Keratinocyte (primary cell): ENCODE measurements at regions not wholly inside any gene's neighbourhood (a gene's known extent, or its start where the extent isn't known, plus 50 kb on each side); places are given as distances from the start of the nearest gene placed in this dataset.

ENCODE experiments used
- DNase-seq: peaks from one replicate; pipeline ENCODE4 v3.0.0-alpha.2; 2011; ENCODE audit warnings: low read depth, missing footprints, low spot score
- FAIRE-seq: peaks from 2 replicates; lab custom pipeline; 2011; peaks lifted over from hg19 to GRCh38; lab: Jason Lieb, UNC
- H2AFZ ChIP-seq: 2 replicates; pipeline ENCODE4 v1.6.0; 2012; ENCODE audit warnings: low read length, control low read depth, inconsistent platforms; ENCODE audit not compliant: control insufficient read depth
- H3K27ac ChIP-seq: 2 replicates; pipeline ENCODE4 v1.5.1; 2011; ENCODE audit warnings: low read length; ENCODE audit not compliant: control insufficient read depth, insufficient read depth
- H3K27me3 ChIP-seq: 3 replicates; pipeline ENCODE4 v1.6.0; 2011; ENCODE audit warnings: low read length; ENCODE audit not compliant: control insufficient read depth, insufficient read depth; ENCODE audit errors: extremely low read depth
- H3K36me3 ChIP-seq, 2 experiments: 2 replicates in 1 of 2; 3 replicates in 1 of 2; pipeline ENCODE4 v1.5.1; 2011; ENCODE audit warnings: low read length in 2 of 2, mild to moderate bottlenecking in 1 of 2; ENCODE audit not compliant: control insufficient read depth in 2 of 2, insufficient read depth in 2 of 2; ENCODE audit errors: extremely low read depth in 1 of 2
- H3K4me1 ChIP-seq: 3 replicates; pipeline ENCODE4 v1.5.1; 2011; ENCODE audit warnings: low read length; ENCODE audit not compliant: control insufficient read depth, insufficient read depth; ENCODE audit errors: extremely low read depth
- H3K4me2 ChIP-seq: 3 replicates; pipeline ENCODE4 v1.6.0; 2011; ENCODE audit warnings: low read depth, low read length; ENCODE audit not compliant: control insufficient read depth, insufficient read depth; ENCODE audit errors: extremely low read depth
- H3K4me3 ChIP-seq, 3 experiments: fragments of 200-600 bp in 1 of 3; sonication (generic) in 1 of 3; 2 replicates in 2 of 3; 3 replicates in 1 of 3; pipeline ENCODE4 v1.5.1; 2011 to 2016; ENCODE audit warnings: low read length in 3 of 3, mild to moderate bottlenecking in 3 of 3, control low read depth in 2 of 3, inconsistent platforms in 1 of 3, low read depth in 1 of 3, mixed read lengths in 1 of 3, mixed run types in 1 of 3, moderate library complexity in 1 of 3; ENCODE audit not compliant: control insufficient read depth in 2 of 3, insufficient read depth in 2 of 3; ENCODE audit errors: extremely low read depth in 1 of 3
- H3K79me2 ChIP-seq: 2 replicates; pipeline ENCODE4 v1.6.0; 2012; ENCODE audit warnings: low read length; ENCODE audit not compliant: control insufficient read depth, insufficient read depth
- H3K9ac ChIP-seq: 3 replicates; pipeline ENCODE4 v1.6.0; 2011; ENCODE audit warnings: low read length; ENCODE audit not compliant: control insufficient read depth, insufficient read depth; ENCODE audit errors: extremely low read depth
- H3K9me1 ChIP-seq: 3 replicates; pipeline ENCODE4 v1.6.0; 2011; ENCODE audit warnings: low read length; ENCODE audit not compliant: control insufficient read depth, insufficient read depth; ENCODE audit errors: extremely low read depth
- H3K9me3 ChIP-seq: 2 replicates; pipeline ENCODE4 v1.5.1; 2012; ENCODE audit warnings: low read depth, low read length; ENCODE audit not compliant: control insufficient read depth
- H4K20me1 ChIP-seq: 3 replicates; pipeline ENCODE4 v1.6.0; 2011; ENCODE audit warnings: low read length; ENCODE audit not compliant: control insufficient read depth, insufficient read depth; ENCODE audit errors: extremely low read depth
- EZH2 ChIP-seq: IDR thresholded peaks from one replicate; pipeline ENCODE4 v1.6.1; 2012; ENCODE audit warnings: inconsistent platforms, mild to moderate bottlenecking, low read length, moderate library complexity
- dilution Hi-C: fragments of 300-500 bp; cut with MboI; formaldehyde crosslinking; loops from one replicate; pipeline ENCODE4 v1.7.0; 2020; ENCODE audit warnings: low sequenced_read_pairs; ENCODE audit not compliant: extremely low pct_ligation_motif_present
- TF ChIP-seq, protein P1 (sequence below), 3 experiments: IDR thresholded peaks in 1 of 3; conservative IDR thresholded peaks in 1 of 3; optimal IDR thresholded peaks in 1 of 3; 2 replicates in 2 of 3; 3 replicates in 1 of 3; pipeline versions ENCODE3 to v1.5.1; 2011; ENCODE audit warnings: low read length in 3 of 3, mild to moderate bottlenecking in 3 of 3, moderate library complexity in 2 of 3, control low read depth in 1 of 3, inconsistent platforms in 1 of 3; ENCODE audit not compliant: insufficient read depth in 2 of 3; ENCODE audit errors: extremely low read depth in 1 of 3

DNA sequence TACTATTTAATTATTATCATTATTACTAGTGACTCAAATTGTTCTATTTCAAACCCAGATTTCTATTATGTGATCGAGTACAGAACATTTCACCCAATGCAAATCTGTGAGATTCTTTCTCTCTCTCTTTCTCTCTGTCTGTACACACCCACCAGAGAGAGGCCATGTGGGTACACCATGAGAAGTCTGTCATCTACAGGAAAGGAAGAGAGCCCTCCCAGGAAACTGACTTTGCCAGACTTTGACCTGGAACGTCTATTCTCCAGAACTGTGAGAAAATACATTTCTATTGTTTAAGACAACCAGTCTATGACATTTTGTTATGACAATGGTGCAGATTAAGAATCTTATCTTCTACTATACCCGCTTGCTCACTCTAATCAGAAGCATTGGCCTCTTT lies 1091.6 kb downstream of the TTLL7 start:
- Histone ChIP-seq H3K9me1 (no peaks in the 10 kb centered on the region), H3K79me2 (no peaks in the 10 kb centered on the region), H3K27ac (no peak overlapping the region), H3K27me3 (no peaks in the 10 kb centered on the region), H4K20me1 (no peaks in the 10 kb centered on the region), H3K4me3 (no peak overlapping the region), H2AFZ (no peak overlapping the region), H3K4me1 (no peaks in the 10 kb centered on the region), H3K36me3 (no peaks in the 10 kb centered on the region), H3K9ac (no peak overlapping the region), H3K9me3 (no peaks in the 10 kb centered on the region), H3K4me2 (no peak overlapping the region)
- DNase-seq, result no peak
- dilution Hi-C loops, result no loop called here
- no peak for FAIRE-seq
- TF ChIP-seq, protein P1, sequence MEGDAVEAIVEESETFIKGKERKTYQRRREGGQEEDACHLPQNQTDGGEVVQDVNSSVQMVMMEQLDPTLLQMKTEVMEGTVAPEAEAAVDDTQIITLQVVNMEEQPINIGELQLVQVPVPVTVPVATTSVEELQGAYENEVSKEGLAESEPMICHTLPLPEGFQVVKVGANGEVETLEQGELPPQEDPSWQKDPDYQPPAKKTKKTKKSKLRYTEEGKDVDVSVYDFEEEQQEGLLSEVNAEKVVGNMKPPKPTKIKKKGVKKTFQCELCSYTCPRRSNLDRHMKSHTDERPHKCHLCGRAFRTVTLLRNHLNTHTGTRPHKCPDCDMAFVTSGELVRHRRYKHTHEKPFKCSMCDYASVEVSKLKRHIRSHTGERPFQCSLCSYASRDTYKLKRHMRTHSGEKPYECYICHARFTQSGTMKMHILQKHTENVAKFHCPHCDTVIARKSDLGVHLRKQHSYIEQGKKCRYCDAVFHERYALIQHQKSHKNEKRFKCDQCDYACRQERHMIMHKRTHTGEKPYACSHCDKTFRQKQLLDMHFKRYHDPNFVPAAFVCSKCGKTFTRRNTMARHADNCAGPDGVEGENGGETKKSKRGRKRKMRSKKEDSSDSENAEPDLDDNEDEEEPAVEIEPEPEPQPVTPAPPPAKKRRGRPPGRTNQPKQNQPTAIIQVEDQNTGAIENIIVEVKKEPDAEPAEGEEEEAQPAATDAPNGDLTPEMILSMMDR (optimal IDR thresholded peaks at IDR 0.05 in 1 of 3, IDR thresholded peaks at IDR 0.05 in 1 of 3, conservative IDR thresholded peaks at IDR 0.05 in 1 of 3; ENCODE audit: extremely low read depth in 1 of 3, insufficient read depth in 2 of 3, low read length in 3 of 3), result no peak
- TF ChIP-seq EZH2, result no peak

DNA sequence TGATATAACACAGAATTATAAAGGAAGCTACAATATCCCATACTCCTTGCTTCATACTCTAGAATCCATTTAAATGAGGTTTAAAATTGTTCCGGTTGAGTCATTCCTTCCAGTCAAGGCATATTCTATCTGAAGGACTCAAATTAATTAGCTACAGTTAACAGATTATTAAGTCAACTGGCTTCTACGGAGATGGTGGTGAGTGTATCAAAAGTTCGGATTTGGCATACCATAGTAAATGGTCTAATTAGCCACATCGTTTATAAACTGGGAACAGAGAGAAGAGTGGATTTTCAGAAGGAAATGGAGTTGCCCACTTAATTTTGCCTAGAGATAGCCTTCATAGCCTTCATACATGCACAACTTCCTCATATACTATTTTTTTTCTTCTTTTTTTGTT lies 1095.3 kb downstream of the TTLL7 start:
- no peak for FAIRE-seq

More for the DNA sequence above, 1095.3 kb downstream of the TTLL7 start:
- dilution Hi-C loops, result no loop called here
- H3K4me3 ChIP-seq, result no peak overlapping the region
- no peaks in the 10 kb centered on the region for H4K20me1 ChIP-seq
- H3K4me1 ChIP-seq, result no peaks in the 10 kb centered on the region
- no peak for DNase-seq
- no peak overlapping the region for H2AFZ ChIP-seq
- no peaks in the 10 kb centered on the region for H3K27me3 ChIP-seq
- no peaks in the 10 kb centered on the region for H3K9me3 ChIP-seq
- no peak overlapping the region for H3K27ac ChIP-seq
- no peak overlapping the region for H3K4me2 ChIP-seq
- no peaks in the 10 kb centered on the region for H3K79me2 ChIP-seq
- no peaks in the 10 kb centered on the region for H3K9me1 ChIP-seq
- no peaks in the 10 kb centered on the region for H3K36me3 ChIP-seq
- TF ChIP-seq EZH2, result no peak
- TF ChIP-seq, protein P1 (optimal IDR thresholded peaks at IDR 0.05 in 1 of 3, IDR thresholded peaks at IDR 0.05 in 1 of 3, conservative IDR thresholded peaks at IDR 0.05 in 1 of 3; ENCODE audit: extremely low read depth in 1 of 3, insufficient read depth in 2 of 3, low read length in 3 of 3), result no peak
- no peak overlapping the region for H3K9ac ChIP-seq
